Spleen (tissue), 11 donors: ENCODE measurements at regions not wholly inside any gene's neighbourhood (a gene's known extent, or its start where the extent isn't known, plus 50 kb on each side); places are given as distances from the start of the nearest gene placed in this dataset.

Source experiments
- DNase-seq: peaks from one replicate; pipeline ENCODE4 v3.0.0-alpha.2; 2020
- H3K27ac ChIP-seq, 8 donors: fragments of 200-600 bp; sonication (generic) in 7 of 8; 1 replicate in 4 of 8; 2 replicates in 4 of 8; pipeline versions ENCODE4 v1.5.0 to v1.8.0; 2016 to 2021; ENCODE audit warnings: inconsistent platforms in 4 of 8, mild to moderate bottlenecking in 4 of 8, moderate library complexity in 1 of 8
- H3K27me3 ChIP-seq, 7 donors: fragments of 200-600 bp; sonication (generic) in 6 of 7; replicated peaks in 1 of 7; 1 replicate in 4 of 7; 2 replicates in 3 of 7; pipeline versions ENCODE4 v1.5.0 to v1.8.0; 2016 to 2021; ENCODE audit warnings: inconsistent platforms in 3 of 7, mild to moderate bottlenecking in 1 of 7
- H3K36me3 ChIP-seq, 6 donors: fragments of 200-600 bp; sonication (generic) in 5 of 6; 1 replicate in 4 of 6; 2 replicates in 2 of 6; pipeline versions ENCODE4 v1.5.0 to v1.8.0; 2016 to 2021; ENCODE audit warnings: inconsistent platforms in 2 of 6
- H3K4me1 ChIP-seq, 6 donors: fragments of 200-600 bp; sonication (generic) in 5 of 6; 1 replicate in 3 of 6; 2 replicates in 3 of 6; pipeline versions ENCODE4 v1.5.0 to v1.8.0; 2016 to 2021; ENCODE audit warnings: inconsistent platforms in 3 of 6
- H3K4me3 ChIP-seq, 8 donors: fragments of 200-600 bp; sonication (generic) in 7 of 8; 1 replicate in 4 of 8; 2 replicates in 4 of 8; pipeline versions ENCODE4 v1.5.0 to v1.8.0; 2016 to 2021; ENCODE audit warnings: inconsistent platforms in 4 of 8, mild to moderate bottlenecking in 4 of 8, moderate library complexity in 2 of 8
- H3K9me3 ChIP-seq, 8 donors: fragments of 200-600 bp; sonication (generic) in 7 of 8; 1 replicate in 4 of 8; 2 replicates in 4 of 8; pipeline versions ENCODE4 v1.5.0 to v1.8.0; 2016 to 2021; ENCODE audit warnings: inconsistent platforms in 4 of 8
- CTCF ChIP-seq, 11 experiments: fragments of 200-600 bp in 7 of 11; fragments of 450-650 bp in 4 of 11; sonication (generic) in 4 of 11; IDR thresholded peaks in 8 of 11; conservative IDR thresholded peaks in 3 of 11; 1 replicate in 7 of 11; 2 replicates in 4 of 11; pipeline versions ENCODE4 v1.4.0 to v1.8.0; 2016 to 2021; ENCODE audit warnings: antibody characterized with exemption in 11 of 11, inconsistent platforms in 4 of 11, mild to moderate bottlenecking in 1 of 11
- POLR2A ChIP-seq, 3 donors: fragments of 450-650 bp; IDR thresholded peaks; one replicate each; pipeline ENCODE4 v1.5.1; 2017; ENCODE audit warnings: antibody characterized with exemption in 3 of 3, mild to moderate bottlenecking in 1 of 3
- POLR2AphosphoS5 ChIP-seq, 3 donors: sonication (generic); formaldehyde crosslinking; IDR thresholded peaks; one replicate each; pipeline ENCODE4 v1.5.1; 2017; ENCODE audit warnings: antibody characterized with exemption in 3 of 3
- WGBS, 5 donors: extraction: QIAGEN DNeasy Blood & Tissue Kit in 3 of 5; methylation state at CpG; one replicate each; pipeline versions ENCODE4 v1.1.5 to v1.1.7; 2013 to 2018; 5-methylcytosine and 5-hydroxymethylcytosine counted together
- intact Hi-C: fragments of 100-400 bp; cut with DNase I; formaldehyde crosslinking; loops from one replicate; pipeline ENCODE4 v1.15.0; 2023; ENCODE audit warnings: low total_unique reads
- donor health status: healthy with polysubstance abuse.
- donor health status: DM: no; HTN: no; CAD: no; lungs with moderate emphysema.
- donor health status: DM: no; HTN: no; CAD: no.
- donor health status: Bipolar disorder and iron deficiency.
- donor health status: healthy.
- donor health status: DM: no; HTN: no; CAD: no.
- donor health status: DM: yes; HTN: yes; CAD: no.

- TF ChIP-seq CTCF (IDR thresholded peaks at IDR 0.05 in 8 of 11, conservative IDR thresholded peaks at IDR 0.05 in 3 of 11) (no peak), POLR2A (IDR thresholded peaks at IDR 0.05) (no peak), POLR2AphosphoS5 (IDR thresholded peaks at IDR 0.05) (no peak)
- intact Hi-C loops: no loop called here
- H3K36me3 ChIP-seq: no peaks in the 10 kb centered on the region
- no peaks in the 10 kb centered on the region for H3K9me3 ChIP-seq
- no peaks in the 10 kb centered on the region for H3K27me3 ChIP-seq
- H3K4me1 ChIP-seq: peaks cover 0 to 10% (median 0%) of the 10 kb centered on the region in 6 donors
- DNase-seq: no peak
- H3K4me3 ChIP-seq: no peak overlapping the region
- H3K27ac ChIP-seq: no peak overlapping the region
These were observed 246.7 kb downstream of the SMAD2 start for GRCh38 chr18:47683774-47684173.

- Histone ChIP-seq H3K27me3 (no peaks in the 10 kb centered on the region), H3K9me3 (no peaks in the 10 kb centered on the region), H3K36me3 (no peaks in the 10 kb centered on the region), H3K4me1 (peaks cover 0 to 10% (median 0%) of the 10 kb centered on the region in 6 donors), H3K4me3 (no peak overlapping the region), H3K27ac (no peak overlapping the region)
- no peak for TF ChIP-seq CTCF (IDR thresholded peaks at IDR 0.05 in 8 of 11, conservative IDR thresholded peaks at IDR 0.05 in 3 of 11)
- TF ChIP-seq POLR2A (IDR thresholded peaks at IDR 0.05): no peak
- TF ChIP-seq POLR2AphosphoS5 (IDR thresholded peaks at IDR 0.05): no peak
- intact Hi-C loops: no loop called here
- WGBS, 5 donors: 65 to 85% (median 77%) methylated on average over 3 of the region's 3 CpGs
- no peak for DNase-seq
These were observed 247.6 kb downstream of the SMAD2 start for GRCh38 chr18:47682876-47683275.

- Histone ChIP-seq H3K27ac (peak overlapping the region in 5 of 8 donors; percentile 5 to 63 (median 45)), H3K36me3 (no peaks in the 10 kb centered on the region), H3K27me3 (no peaks in the 10 kb centered on the region), H3K4me3 (no peak overlapping the region), H3K9me3 (no peaks in the 10 kb centered on the region), H3K4me1 (peaks cover 0 to 10% (median 0%) of the 10 kb centered on the region in 6 donors)
- 50 to 93% (median 71%) methylated on average over 1 of the region's 1 CpG for WGBS, 5 donors
- intact Hi-C loops: no loop called here
- no peak for TF ChIP-seq POLR2A (IDR thresholded peaks at IDR 0.05)
- no peak for TF ChIP-seq POLR2AphosphoS5 (IDR thresholded peaks at IDR 0.05)
- no peak for TF ChIP-seq CTCF (IDR thresholded peaks at IDR 0.05 in 8 of 11, conservative IDR thresholded peaks at IDR 0.05 in 3 of 11)
- DNase-seq: no peak
These were observed 250.0 kb downstream of the SMAD2 start for GRCh38 chr18:47680488-47680887.

- no peak for DNase-seq
- intact Hi-C loops: no loop called here
- Histone ChIP-seq H3K36me3 (no peaks in the 10 kb centered on the region), H3K27me3 (no peaks in the 10 kb centered on the region), H3K27ac (peak overlapping the region in 5 of 8 donors; percentile 13 to 63 (median 45)), H3K4me3 (no peak overlapping the region), H3K4me1 (peaks cover 0 to 10% (median 0%) of the 10 kb centered on the region in 6 donors), H3K9me3 (no peaks in the 10 kb centered on the region)
- no peak for TF ChIP-seq CTCF (IDR thresholded peaks at IDR 0.05 in 8 of 11, conservative IDR thresholded peaks at IDR 0.05 in 3 of 11)
- WGBS, 5 donors: 60 to 82% (median 74%) methylated on average over 2 of the region's 2 CpGs
These were observed 250.6 kb downstream of the SMAD2 start for GRCh38 chr18:47679864-47680263.
